Activated T-helper 1 cell treated with Interleukin-2 at 50 U/mL for 16 hours (primary cell): ENCODE measurements at regions not wholly inside any gene's neighbourhood (a gene's known extent, or its start where the extent isn't known, plus 50 kb on each side); places are given as distances from the start of the nearest gene placed in this dataset.

Experiments used
- DNase-seq: peaks from one replicate; pipeline ENCODE4 v3.0.0-alpha.2; 2020; ENCODE audit warnings: low read depth

DNA sequence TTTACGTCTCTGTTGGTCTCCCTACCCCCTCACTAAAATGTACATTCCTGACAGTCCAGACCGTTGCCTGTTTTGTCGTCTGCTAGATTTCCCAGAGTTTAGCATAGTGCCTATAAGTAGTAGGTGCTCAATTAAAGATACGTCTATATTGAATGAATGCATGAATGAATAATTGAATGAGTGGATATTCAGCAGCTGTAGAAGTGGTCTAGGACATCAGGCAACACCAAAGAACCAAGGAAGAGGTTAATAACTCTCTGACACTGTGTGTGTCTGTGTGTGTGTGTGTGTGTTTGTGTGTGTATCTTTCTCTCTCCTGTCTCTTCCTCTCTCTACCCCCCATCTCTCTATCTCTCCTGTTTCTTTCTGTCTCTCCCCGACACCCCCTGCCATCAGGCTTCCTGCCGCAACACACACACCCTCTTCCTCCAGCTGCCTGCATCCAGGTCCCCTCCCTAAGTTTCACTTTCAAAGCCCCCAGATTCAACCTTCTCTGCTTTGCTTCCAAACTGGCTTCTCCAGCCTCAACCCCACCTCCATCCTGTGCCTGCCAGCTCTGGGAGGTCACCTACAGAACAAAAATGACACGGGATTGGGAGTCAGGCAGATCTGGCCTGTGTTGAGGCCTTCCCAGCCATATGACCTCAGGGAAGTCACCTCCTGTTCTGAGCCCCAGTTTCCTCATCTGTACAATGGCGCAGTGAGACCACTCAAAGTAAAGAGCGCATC is 119.9 kb upstream of the NCOR2 start:
- no peak for DNase-seq

GRCh38 chr12:124686370-124687173 is 119.2 kb upstream of the NCOR2 start:
- no peak for DNase-seq

GRCh38 chr12:124685689-124686369 is 118.4 kb upstream of the NCOR2 start:
- DNase-seq: no peak

DNA sequence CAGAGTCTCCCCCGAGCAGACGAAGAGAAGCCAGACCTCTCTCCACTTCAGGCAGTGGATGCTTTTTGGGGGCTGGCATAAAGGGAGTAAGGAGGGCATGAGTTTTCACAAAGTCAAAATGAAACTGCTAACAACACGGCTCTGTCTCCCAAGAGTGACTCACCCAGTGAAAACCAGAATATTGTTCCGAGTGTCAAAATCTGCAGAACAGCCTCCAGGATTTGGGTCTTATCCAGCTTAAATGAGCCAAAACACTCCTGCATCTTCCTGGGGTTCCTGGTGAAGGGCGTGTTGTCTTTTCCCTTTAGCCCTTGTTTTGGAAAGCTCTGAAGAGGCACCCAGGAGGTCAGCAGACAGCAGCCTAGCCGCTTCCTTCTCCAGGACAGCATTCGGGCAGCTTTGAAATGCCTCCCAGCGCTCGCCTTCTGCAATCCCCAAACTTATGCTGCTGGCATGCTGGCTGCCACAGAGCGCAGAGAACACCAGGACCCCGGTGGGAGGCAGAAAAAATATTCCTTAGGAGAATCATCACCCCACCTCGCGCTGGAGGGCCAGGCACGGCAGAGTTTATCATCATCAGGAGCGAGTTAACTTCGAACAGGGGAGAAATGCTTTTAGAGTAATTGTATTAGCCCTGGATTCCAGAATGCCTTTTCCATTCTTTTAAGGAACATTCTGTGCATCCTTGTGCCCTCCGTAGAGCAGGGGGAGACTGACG is 117.7 kb upstream of the NCOR2 start:
- no peak for DNase-seq

DNA sequence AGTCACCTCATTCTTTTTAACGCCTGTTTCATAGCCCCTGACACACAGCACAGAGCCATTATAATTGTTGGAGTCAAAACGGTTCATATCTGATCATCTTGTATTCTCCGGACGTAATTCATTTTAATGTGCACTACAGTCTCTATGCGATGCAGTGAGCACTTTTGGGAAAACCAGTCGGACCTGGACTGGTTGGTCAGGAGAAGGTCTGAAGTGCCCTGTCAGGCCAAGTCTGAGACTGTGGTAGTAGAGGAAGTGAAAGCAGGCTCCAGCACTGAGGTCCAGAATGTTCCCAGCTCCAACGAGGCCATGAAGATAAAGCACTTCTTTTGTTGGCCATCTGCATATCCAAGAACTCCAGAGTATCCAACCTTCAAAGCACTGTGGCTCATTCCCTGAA is 117.1 kb upstream of the NCOR2 start:
- no peak for DNase-seq

GRCh38 chr12:124683152-124684124 is 116.0 kb upstream of the NCOR2 start:
- DNase-seq: no peak

GRCh38 chr12:124682425-124683151 is 115.2 kb upstream of the NCOR2 start:
- no peak for DNase-seq

GRCh38 chr12:124681779-124682391 is 114.5 kb upstream of the NCOR2 start:
- DNase-seq: no peak

- DNase-seq: no peak
Observed at GRCh38 chr12:124680863-124681778, 113.7 kb upstream of the NCOR2 start.

GRCh38 chr12:124679533-124680371 is 112.3 kb upstream of the NCOR2 start:
- DNase-seq: no peak

DNA sequence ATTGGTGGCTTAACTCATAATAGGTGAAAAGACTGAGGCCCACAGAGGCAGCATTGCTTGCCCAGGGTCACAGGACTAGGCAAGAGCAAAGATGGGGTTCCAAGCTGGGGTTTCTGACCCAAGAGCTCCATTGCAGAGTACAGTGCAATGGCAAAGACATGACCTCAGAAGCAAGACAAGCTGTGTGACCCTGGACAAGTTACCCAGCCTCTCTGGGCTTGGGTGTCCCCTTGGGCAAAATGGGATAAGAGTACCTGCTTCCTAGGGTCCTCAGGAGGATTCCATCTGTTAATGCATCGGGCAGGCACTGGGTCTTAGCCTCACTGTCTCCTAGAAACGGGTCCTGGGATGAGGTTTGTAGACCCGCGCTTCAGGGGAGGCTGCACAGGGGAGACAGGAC is 111.6 kb upstream of the NCOR2 start:
- no peak for DNase-seq

GRCh38 chr12:124678421-124678893 is 111.0 kb upstream of the NCOR2 start:
- DNase-seq: no peak

GRCh38 chr12:124677552-124678356 is 110.3 kb upstream of the NCOR2 start:
- DNase-seq: no peak

GRCh38 chr12:124676714-124677462 is 109.5 kb upstream of the NCOR2 start:
- DNase-seq: no peak

GRCh38 chr12:124675881-124676713 is 108.7 kb upstream of the NCOR2 start:
- DNase-seq: no peak
